ENCODE measurements at regions not wholly inside any gene's neighbourhood (a gene's known extent, or its start where the extent isn't known, plus 50 kb on each side); places are given as distances from the start of the nearest gene placed in this dataset.

- Histone ChIP-seq H3K4me3 (no peak overlapping the region), H3K9me3 (no peaks in the 10 kb centered on the region), H3K27ac (no peak overlapping the region), H3K4me1 (no peaks in the 10 kb centered on the region), H3K36me3 (no peaks in the 10 kb centered on the region), H3K27me3 (no peaks in the 10 kb centered on the region)
- no peak for ATAC-seq
- TF ChIP-seq, protein P1, sequence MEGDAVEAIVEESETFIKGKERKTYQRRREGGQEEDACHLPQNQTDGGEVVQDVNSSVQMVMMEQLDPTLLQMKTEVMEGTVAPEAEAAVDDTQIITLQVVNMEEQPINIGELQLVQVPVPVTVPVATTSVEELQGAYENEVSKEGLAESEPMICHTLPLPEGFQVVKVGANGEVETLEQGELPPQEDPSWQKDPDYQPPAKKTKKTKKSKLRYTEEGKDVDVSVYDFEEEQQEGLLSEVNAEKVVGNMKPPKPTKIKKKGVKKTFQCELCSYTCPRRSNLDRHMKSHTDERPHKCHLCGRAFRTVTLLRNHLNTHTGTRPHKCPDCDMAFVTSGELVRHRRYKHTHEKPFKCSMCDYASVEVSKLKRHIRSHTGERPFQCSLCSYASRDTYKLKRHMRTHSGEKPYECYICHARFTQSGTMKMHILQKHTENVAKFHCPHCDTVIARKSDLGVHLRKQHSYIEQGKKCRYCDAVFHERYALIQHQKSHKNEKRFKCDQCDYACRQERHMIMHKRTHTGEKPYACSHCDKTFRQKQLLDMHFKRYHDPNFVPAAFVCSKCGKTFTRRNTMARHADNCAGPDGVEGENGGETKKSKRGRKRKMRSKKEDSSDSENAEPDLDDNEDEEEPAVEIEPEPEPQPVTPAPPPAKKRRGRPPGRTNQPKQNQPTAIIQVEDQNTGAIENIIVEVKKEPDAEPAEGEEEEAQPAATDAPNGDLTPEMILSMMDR (IDR thresholded peaks at IDR 0.05): no peak
- intact Hi-C loops (cut with DNase I): no loop called here
- DNase-seq: no peak
These were observed 621.2 kb upstream of the ACVR2A start for GRCh38 chr2:147223553-147224060.

GRCh38 chr2:147223119-147223518, 621.7 kb upstream of the ACVR2A start:
- no peak for ATAC-seq

DNA sequence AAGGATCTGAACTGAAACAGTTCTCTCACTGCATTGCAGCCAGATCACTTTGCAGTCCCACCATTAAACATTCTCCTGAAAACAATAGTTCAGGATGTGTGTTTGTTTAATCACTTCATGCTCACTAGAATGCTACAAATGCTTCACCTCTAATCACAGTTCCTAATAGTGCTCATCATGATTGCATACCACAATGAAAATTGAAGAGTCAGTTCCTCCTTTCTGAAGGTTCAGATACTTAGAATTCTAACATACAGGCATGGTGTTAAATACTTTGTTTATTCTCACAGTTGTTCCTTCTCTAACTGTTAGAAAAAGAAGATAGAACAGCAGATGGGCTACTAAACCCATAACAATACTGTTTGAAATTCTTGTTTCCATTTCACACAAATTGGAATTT, 622.3 kb upstream of the ACVR2A start:
- DNase-seq (no peak), ATAC-seq (no peak)
- H3K4me1 ChIP-seq: no peaks in the 10 kb centered on the region
- no peak overlapping the region for H3K4me3 ChIP-seq
- no peaks in the 10 kb centered on the region for H3K9me3 ChIP-seq
- no peaks in the 10 kb centered on the region for H3K36me3 ChIP-seq
- intact Hi-C loops (cut with DNase I): no loop called here
- H3K27me3 ChIP-seq: no peaks in the 10 kb centered on the region
- no peak overlapping the region for H3K27ac ChIP-seq
- TF ChIP-seq, protein P1 (IDR thresholded peaks at IDR 0.05): no peak

More at GRCh38 chr2:147223119-147223518, 621.7 kb upstream of the ACVR2A start:
- no peak overlapping the region for H3K4me3 ChIP-seq
- TF ChIP-seq, protein P1 (IDR thresholded peaks at IDR 0.05): no peak
- intact Hi-C loops (cut with DNase I): no loop called here
- H3K4me1 ChIP-seq: no peaks in the 10 kb centered on the region
- no peak overlapping the region for H3K27ac ChIP-seq
- no peaks in the 10 kb centered on the region for H3K9me3 ChIP-seq
- no peaks in the 10 kb centered on the region for H3K36me3 ChIP-seq
- no peaks in the 10 kb centered on the region for H3K27me3 ChIP-seq
- no peak for DNase-seq

DNA sequence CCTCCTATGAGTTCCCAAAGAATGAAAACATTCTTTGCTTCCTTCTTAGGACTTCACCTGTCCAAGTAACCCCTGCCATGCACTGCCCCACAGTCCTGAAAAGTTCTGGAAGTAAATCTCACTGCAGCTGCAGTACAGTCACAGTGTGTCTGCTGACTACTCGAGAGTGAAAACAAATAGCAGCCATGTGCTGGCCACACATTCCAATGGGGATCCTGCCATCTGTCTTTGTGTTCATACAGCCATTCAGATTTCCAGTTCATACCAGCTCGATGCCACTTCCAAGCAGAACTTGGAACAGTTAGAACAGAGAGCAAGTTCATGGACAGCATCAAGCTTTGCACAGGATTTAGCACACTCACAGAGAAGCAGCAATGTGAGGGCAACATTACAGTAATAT, 629.9 kb upstream of the ACVR2A start:
- ATAC-seq: peak; percentile 23
- Histone ChIP-seq H3K4me1 (no peaks in the 10 kb centered on the region), H3K27me3 (no peaks in the 10 kb centered on the region), H3K9me3 (no peaks in the 10 kb centered on the region), H3K4me3 (no peak overlapping the region), H3K27ac (no peak overlapping the region), H3K36me3 (no peaks in the 10 kb centered on the region)
- TF ChIP-seq, protein P1 (IDR thresholded peaks at IDR 0.05): no peak
- DNase-seq: no peak
- intact Hi-C loops (cut with DNase I): no loop called here

GRCh38 chr2:147211484-147211883, 633.3 kb upstream of the ACVR2A start:
- Histone ChIP-seq H3K36me3 (no peaks in the 10 kb centered on the region), H3K27me3 (no peaks in the 10 kb centered on the region), H3K4me1 (no peaks in the 10 kb centered on the region), H3K9me3 (no peaks in the 10 kb centered on the region), H3K27ac (no peak overlapping the region), H3K4me3 (no peak overlapping the region)
- intact Hi-C loops (cut with DNase I): no loop called here
- ATAC-seq: no peak
- TF ChIP-seq, protein P1 (IDR thresholded peaks at IDR 0.05): no peak
- DNase-seq: no peak

- intact Hi-C loops (cut with DNase I): no loop called here
- no peaks in the 10 kb centered on the region for H3K9me3 ChIP-seq
- H3K36me3 ChIP-seq: no peaks in the 10 kb centered on the region
- no peaks in the 10 kb centered on the region for H3K4me1 ChIP-seq
- ATAC-seq (no peak), DNase-seq (no peak)
- H3K27ac ChIP-seq: no peak overlapping the region
- no peak overlapping the region for H3K4me3 ChIP-seq
- TF ChIP-seq, protein P1 (IDR thresholded peaks at IDR 0.05): no peak
- H3K27me3 ChIP-seq: no peaks in the 10 kb centered on the region
These were observed 640.7 kb upstream of the ACVR2A start for GRCh38 chr2:147204102-147204501.
